B cell (primary cell): ENCODE measurements at regions not wholly inside any gene's neighbourhood (a gene's known extent, or its start where the extent isn't known, plus 50 kb on each side); places are given as distances from the start of the nearest gene placed in this dataset.

Experiments
- ATAC-seq: fragments of 200-7000 bp; cut with Tn5 transposase; one replicate; pipeline ENCODE4 v1.10.0; 2021; ENCODE audit warnings: low read depth, mild to moderate bottlenecking, moderate number of reproducible peaks, moderate library complexity
- CTCF ChIA-PET: fragments of 350-600 bp; sonication (Branson Sonifier 250); formaldehyde crosslinking; loops from one replicate; lab custom pipeline; 2021; ENCODE audit warnings: antibody characterized with exemption, inconsistent platforms; lab: Charles Lee
- POLR2A ChIA-PET: fragments of 350-600 bp; sonication (Branson Sonifier 250); formaldehyde crosslinking; loops from one replicate; lab custom pipeline; 2021; ENCODE audit warnings: antibody characterized with exemption; lab: Charles Lee
- DNase-seq: peaks from one replicate; pipeline ENCODE4 v3.0.0; 2013
- H2AFZ ChIP-seq: 2 replicates; pipeline ENCODE4 v1.6.1; 2012; ENCODE audit warnings: mild to moderate bottlenecking, low read depth, low read length; ENCODE audit not compliant: insufficient read depth, poor library complexity, severe bottlenecking
- H3K27ac ChIP-seq, 2 donors: 1 replicate in 1 of 2; 2 replicates in 1 of 2; pipeline ENCODE4 v1.5.1; 2012 to 2013; ENCODE audit warnings: low read length in 2 of 2, mild to moderate bottlenecking in 2 of 2, moderate library complexity in 1 of 2
- H3K27me3 ChIP-seq, 4 experiments: fragments of 200-600 bp in 1 of 4; sonication (generic) in 1 of 4; replicated peaks in 1 of 4; 1 replicate in 2 of 4; 2 replicates in 2 of 4; pipeline versions ENCODE4 v1.6.1 to v1.7.0; 2013 to 2016; ENCODE audit warnings: low read length in 3 of 4, mild to moderate bottlenecking in 2 of 4, mixed read lengths in 1 of 4, moderate library complexity in 1 of 4; ENCODE audit not compliant: insufficient read depth in 4 of 4, control insufficient read depth in 3 of 4; ENCODE audit errors: control extremely low read depth in 1 of 4
- H3K36me3 ChIP-seq, 2 experiments: replicated peaks in 1 of 2; 1 replicate in 1 of 2; 2 replicates in 1 of 2; pipeline versions ENCODE4 v1.6.1 to v1.7.1; 2013; ENCODE audit warnings: low read length in 1 of 2; ENCODE audit not compliant: insufficient read depth in 2 of 2, control insufficient read depth in 1 of 2; ENCODE audit errors: control extremely low read depth in 1 of 2, extremely low read depth in 1 of 2
- H3K4me1 ChIP-seq, 2 donors: fragments of 200-600 bp in 1 of 2; sonication (generic) in 1 of 2; 1 replicate in 1 of 2; 2 replicates in 1 of 2; pipeline versions ENCODE4 v1.5.1 to v1.6.1; 2013 to 2017; ENCODE audit warnings: low read length in 2 of 2; ENCODE audit not compliant: control insufficient read depth in 2 of 2, insufficient read depth in 2 of 2
- H3K4me2 ChIP-seq: replicated peaks from 2 replicates; pipeline ENCODE3; 2012; ENCODE audit warnings: mild to moderate bottlenecking, low read depth, low read length; ENCODE audit not compliant: poor library complexity, severe bottlenecking
- H3K4me3 ChIP-seq, 5 experiments: fragments of 200-600 bp in 1 of 5; sonication (generic) in 1 of 5; 1 replicate in 3 of 5; 2 replicates in 2 of 5; pipeline versions ENCODE4 v1.5.1 to v1.7.0; 2011 to 2016; ENCODE audit warnings: low read length in 4 of 5, mild to moderate bottlenecking in 4 of 5, low read depth in 2 of 5, control low read depth in 1 of 5, moderate library complexity in 1 of 5; ENCODE audit not compliant: insufficient read depth in 1 of 5; ENCODE audit errors: control extremely low read depth in 1 of 5, extremely low read depth in 1 of 5
- H3K79me2 ChIP-seq: fragments of 200-600 bp; sonication (generic); one replicate; pipeline ENCODE4 v1.6.0; 2016; ENCODE audit warnings: low read length; ENCODE audit not compliant: control insufficient read depth, insufficient read depth
- H3K9ac ChIP-seq: fragments of 200-600 bp; sonication (generic); 2 replicates; pipeline ENCODE4 v1.6.1; 2017; ENCODE audit warnings: mild to moderate bottlenecking, low read length, moderate library complexity
- H3K9me3 ChIP-seq, 3 donors: one replicate each; pipeline versions ENCODE4 v1.6.1 to v1.7.1; 2013; ENCODE audit warnings: low read length in 2 of 3; ENCODE audit not compliant: control insufficient read depth in 2 of 3, insufficient read depth in 1 of 3; ENCODE audit errors: control extremely low read depth in 1 of 3
- H4K20me1 ChIP-seq: 2 replicates; pipeline ENCODE4 v1.6.0; 2012; ENCODE audit warnings: mild to moderate bottlenecking, low read length; ENCODE audit not compliant: insufficient read depth, control insufficient read depth, poor library complexity, severe bottlenecking
- H3K27ac Mint-ChIP-seq: one replicate; pipeline ENCODE4 v1.8.0; 2021; ENCODE audit warnings: mixed read lengths
- H3K27me3 Mint-ChIP-seq: one replicate; pipeline ENCODE4 v1.8.0; 2021; ENCODE audit warnings: mixed read lengths
- H3K4me1 Mint-ChIP-seq: one replicate; pipeline ENCODE4 v1.8.0; 2021; ENCODE audit warnings: mixed read lengths
- H3K4me3 Mint-ChIP-seq: one replicate; pipeline ENCODE4 v1.8.0; 2021; ENCODE audit warnings: mixed read lengths
- H3K9me3 Mint-ChIP-seq: one replicate; pipeline ENCODE4 v1.8.0; 2022; ENCODE audit warnings: mixed read lengths; ENCODE audit not compliant: insufficient read depth
- EZH2 ChIP-seq: IDR thresholded peaks from 2 replicates; pipeline ENCODE4 v1.6.1; 2012; ENCODE audit warnings: borderline replicate concordance, low read depth, mild to moderate bottlenecking, moderate library complexity, low read length; ENCODE audit not compliant: insufficient read depth, poor library complexity, severe bottlenecking
- WGBS: methylation state at CpG from one replicate; pipeline ENCODE4 v1.1.5; 2013; ENCODE audit warnings: missing lambda C conversion rate; ENCODE audit not compliant: insufficient coverage; 5-methylcytosine and 5-hydroxymethylcytosine counted together
- intact Hi-C: fragments of 100-400 bp; cut with micrococcal nuclease; formaldehyde crosslinking; loops from one replicate; pipeline ENCODE4 v1.10.0; 2022
- TF ChIP-seq, protein P1 (sequence below): fragments of 200-600 bp; IDR thresholded peaks from one replicate; pipeline ENCODE4 v1.8.0; 2022; ENCODE audit warnings: antibody characterized with exemption, mild to moderate bottlenecking

DNA sequence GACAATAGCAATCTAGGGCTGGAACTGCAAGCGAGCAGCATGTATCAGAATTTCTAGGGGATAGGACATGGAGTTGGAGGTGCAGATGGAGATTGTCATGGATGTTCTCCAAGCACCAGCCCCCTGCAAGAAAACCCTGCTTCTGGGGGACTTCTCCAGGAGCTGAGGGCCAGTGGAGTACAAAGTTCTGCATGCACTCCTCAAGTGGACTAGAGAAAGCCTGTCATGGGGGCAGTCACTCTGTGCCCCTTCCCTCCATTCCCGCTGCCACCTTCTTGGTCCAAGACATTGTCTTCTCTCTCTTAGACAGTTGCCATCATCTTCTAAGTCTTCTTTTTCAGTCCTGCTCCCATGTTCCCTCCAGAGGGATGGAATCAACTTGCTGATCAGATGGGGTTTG is 87.9 kb downstream of the AIPL1 start:
- H4K20me1 ChIP-seq: no peaks in the 10 kb centered on the region
- ChIA-PET POLR2A (no interaction called here), CTCF (interaction anchor here (1.0 kb wide), 1 partner anchor 14 kb away, joined by 3 read pairs; no protein-coding TSS in a partner anchor)
- Mint-ChIP-seq H3K9me3 (no peaks in the 10 kb centered on the region), H3K4me3 (no peak overlapping the region), H3K4me1 (no peaks in the 10 kb centered on the region), H3K27ac (no peak overlapping the region), H3K27me3 (peaks cover 5% of the 10 kb centered on the region)
- no peak overlapping the region for H3K27ac ChIP-seq
- no peaks in the 10 kb centered on the region for H3K9me3 ChIP-seq
- TF ChIP-seq EZH2: no peak
- TF ChIP-seq, protein P1, sequence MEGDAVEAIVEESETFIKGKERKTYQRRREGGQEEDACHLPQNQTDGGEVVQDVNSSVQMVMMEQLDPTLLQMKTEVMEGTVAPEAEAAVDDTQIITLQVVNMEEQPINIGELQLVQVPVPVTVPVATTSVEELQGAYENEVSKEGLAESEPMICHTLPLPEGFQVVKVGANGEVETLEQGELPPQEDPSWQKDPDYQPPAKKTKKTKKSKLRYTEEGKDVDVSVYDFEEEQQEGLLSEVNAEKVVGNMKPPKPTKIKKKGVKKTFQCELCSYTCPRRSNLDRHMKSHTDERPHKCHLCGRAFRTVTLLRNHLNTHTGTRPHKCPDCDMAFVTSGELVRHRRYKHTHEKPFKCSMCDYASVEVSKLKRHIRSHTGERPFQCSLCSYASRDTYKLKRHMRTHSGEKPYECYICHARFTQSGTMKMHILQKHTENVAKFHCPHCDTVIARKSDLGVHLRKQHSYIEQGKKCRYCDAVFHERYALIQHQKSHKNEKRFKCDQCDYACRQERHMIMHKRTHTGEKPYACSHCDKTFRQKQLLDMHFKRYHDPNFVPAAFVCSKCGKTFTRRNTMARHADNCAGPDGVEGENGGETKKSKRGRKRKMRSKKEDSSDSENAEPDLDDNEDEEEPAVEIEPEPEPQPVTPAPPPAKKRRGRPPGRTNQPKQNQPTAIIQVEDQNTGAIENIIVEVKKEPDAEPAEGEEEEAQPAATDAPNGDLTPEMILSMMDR: no peak
- no peaks in the 10 kb centered on the region for H3K79me2 ChIP-seq
- H3K4me2 ChIP-seq: no peak overlapping the region
- WGBS: 93% methylated on average over 2 of the region's 2 CpGs
- H3K9ac ChIP-seq: no peak overlapping the region
- no peak for DNase-seq
- intact Hi-C loops: no loop called here
- no peak overlapping the region for H2AFZ ChIP-seq
- no peaks in the 10 kb centered on the region for H3K4me1 ChIP-seq
- H3K36me3 ChIP-seq: no peaks in the 10 kb centered on the region
- peaks cover 0 to 6% (median 0%) of the 10 kb centered on the region in 4 experiments for H3K27me3 ChIP-seq
- no peak for ATAC-seq
- no peak overlapping the region for H3K4me3 ChIP-seq

DNA sequence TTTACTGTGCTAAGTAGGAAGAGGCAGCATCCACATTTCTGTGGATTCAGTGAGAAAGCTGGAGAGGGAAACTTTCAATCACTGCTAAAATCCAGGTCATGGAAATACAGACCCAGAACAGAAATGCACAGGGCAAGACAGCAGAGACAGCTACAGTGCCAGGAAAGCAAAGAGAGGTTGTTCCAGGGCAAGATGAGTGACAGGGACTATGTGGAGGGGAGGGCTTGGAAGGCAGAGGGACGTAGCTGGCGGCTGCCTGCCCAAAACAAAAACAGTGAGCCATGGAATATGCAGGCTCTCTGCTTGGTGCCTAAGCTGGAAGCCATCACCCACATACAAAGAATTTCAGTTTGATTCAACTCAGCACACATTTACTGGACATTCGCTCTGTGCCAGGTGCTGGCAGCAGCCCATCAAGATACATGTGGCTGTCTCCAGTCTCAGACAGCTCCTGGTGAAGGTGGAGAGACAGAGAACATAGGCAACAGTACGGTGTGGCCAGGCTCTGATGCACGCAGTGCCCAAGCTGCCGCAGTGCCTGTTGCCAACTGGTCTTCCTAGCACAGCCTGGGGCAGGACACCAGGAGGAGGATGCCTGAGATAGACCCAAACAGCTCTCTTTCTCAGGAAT is 88.7 kb downstream of the AIPL1 start:
- POLR2A ChIA-PET: no interaction called here
- Histone ChIP-seq H2AFZ (no peak overlapping the region), H3K9me3 (no peaks in the 10 kb centered on the region), H3K9ac (no peak overlapping the region), H4K20me1 (no peaks in the 10 kb centered on the region), H3K27ac (no peak overlapping the region), H3K79me2 (no peaks in the 10 kb centered on the region), H3K27me3 (peaks cover 0 to 6% (median 0%) of the 10 kb centered on the region in 4 experiments), H3K36me3 (no peaks in the 10 kb centered on the region), H3K4me1 (no peaks in the 10 kb centered on the region), H3K4me2 (no peak overlapping the region), H3K4me3 (no peak overlapping the region)
- peaks cover 5% of the 10 kb centered on the region for H3K27me3 Mint-ChIP-seq
- DNase-seq (no peak), ATAC-seq (no peak)
- no peak overlapping the region for H3K27ac Mint-ChIP-seq
- CTCF ChIA-PET: no interaction called here
- no peak overlapping the region for H3K4me3 Mint-ChIP-seq
- H3K4me1 Mint-ChIP-seq: no peaks in the 10 kb centered on the region
- TF ChIP-seq EZH2: no peak
- no peaks in the 10 kb centered on the region for H3K9me3 Mint-ChIP-seq
- WGBS: 95% methylated on average over 4 of the region's 6 CpGs
- intact Hi-C loops: no loop called here
